H1 (cell line): ENCODE measurements at regions not wholly inside any gene's neighbourhood (a gene's known extent, or its start where the extent isn't known, plus 50 kb on each side); places are given as distances from the start of the nearest gene placed in this dataset.

Experiments used
- CTCF ChIA-PET: fragments of 300-600 bp; sonication (Branson Sonifier 250); formaldehyde crosslinking; loops from one replicate; lab custom pipeline; 2021; ENCODE audit not compliant: partially characterized antibody; lab: Charles Lee
- POLR2A ChIA-PET: fragments of 300-600 bp; sonication (Branson Sonifier 250); formaldehyde crosslinking; loops from one replicate; lab custom pipeline; 2021; ENCODE audit warnings: inconsistent platforms; ENCODE audit not compliant: partially characterized antibody; lab: Charles Lee
- DNase-seq, 2 experiments: peaks; one replicate each; pipeline versions ENCODE4 v3.0.0 to v3.0.0-alpha.2; 2010 to 2022; ENCODE audit warnings: low spot score in 2 of 2, low read depth in 1 of 2, mixed read lengths in 1 of 2
- FAIRE-seq: peaks from 2 replicates; lab custom pipeline; 2011; peaks lifted over from hg19 to GRCh38; lab: Jason Lieb, UNC
- H2AFZ ChIP-seq: 2 replicates; pipeline ENCODE4 v1.8.1; 2012; ENCODE audit warnings: low read length, inconsistent platforms
- H2AK5ac ChIP-seq: 2 replicates; pipeline ENCODE4 v1.6.1; 2013; ENCODE audit warnings: low read depth, low read length
- H2BK120ac ChIP-seq: replicated peaks from 2 replicates; pipeline ENCODE3; 2013; ENCODE audit warnings: low read depth, low read length, inconsistent platforms
- H2BK12ac ChIP-seq: 2 replicates; pipeline ENCODE4 v1.6.1; 2013; ENCODE audit warnings: low read depth, low read length
- H2BK15ac ChIP-seq: 2 replicates; pipeline ENCODE4 v1.6.1; 2013; ENCODE audit warnings: low read length
- H2BK20ac ChIP-seq: 2 replicates; pipeline ENCODE4 v1.6.1; 2013; ENCODE audit warnings: low read length
- H2BK5ac ChIP-seq: 2 replicates; pipeline ENCODE4 v1.6.1; 2013; ENCODE audit warnings: low read depth, low read length
- H3K14ac ChIP-seq: 2 replicates; pipeline ENCODE4 v1.6.1; 2013; ENCODE audit warnings: inconsistent platforms; ENCODE audit not compliant: insufficient read length
- H3K18ac ChIP-seq: 2 replicates; pipeline ENCODE4 v1.6.1; 2013; ENCODE audit warnings: low read length; ENCODE audit errors: extremely low read depth
- H3K23ac ChIP-seq: 2 replicates; pipeline ENCODE4 v1.6.1; 2013; ENCODE audit warnings: inconsistent platforms; ENCODE audit not compliant: insufficient read length
- H3K23me2 ChIP-seq: 2 replicates; pipeline ENCODE4 v1.6.1; 2013; ENCODE audit warnings: low read depth, low read length
- H3K27ac ChIP-seq: 2 replicates; pipeline ENCODE4 v1.6.1; 2011; ENCODE audit warnings: low read depth, low read length, inconsistent platforms
- H3K27me3 ChIP-seq, 4 experiments: replicated peaks in 1 of 4; 1 replicate in 1 of 4; 2 replicates in 3 of 4; pipeline versions ENCODE4 v1.6.1 to v1.8.1; 2011 to 2013; ENCODE audit warnings: low read length in 3 of 4, mild to moderate bottlenecking in 3 of 4, inconsistent platforms in 2 of 4, mixed read lengths in 2 of 4, moderate library complexity in 1 of 4; ENCODE audit not compliant: control insufficient read depth in 3 of 4, insufficient read depth in 3 of 4; ENCODE audit errors: extremely low read depth in 1 of 4
- H3K36me3 ChIP-seq, 4 experiments: 2 replicates each; pipeline versions ENCODE4 v1.6.1 to v1.8.1; 2011 to 2013; ENCODE audit warnings: mild to moderate bottlenecking in 4 of 4, low read length in 3 of 4, moderate library complexity in 2 of 4, control low read depth in 1 of 4, inconsistent platforms in 1 of 4; ENCODE audit not compliant: insufficient read depth in 4 of 4, control insufficient read depth in 2 of 4
- H3K4ac ChIP-seq: replicated peaks from 2 replicates; pipeline ENCODE3; 2013; ENCODE audit warnings: low read length, low read depth, mixed read lengths, inconsistent platforms; ENCODE audit not compliant: insufficient read length
- H3K4me1 ChIP-seq, 4 experiments: replicated peaks in 1 of 4; 1 replicate in 1 of 4; 2 replicates in 3 of 4; pipeline versions ENCODE4 v1.6.1 to v1.8.1; 2011 to 2013; ENCODE audit warnings: low read length in 3 of 4, inconsistent platforms in 2 of 4, mixed read lengths in 1 of 4; ENCODE audit not compliant: insufficient read depth in 4 of 4, control insufficient read depth in 3 of 4
- H3K4me2 ChIP-seq, 2 experiments: 2 replicates each; pipeline versions ENCODE4 v1.6.1 to v1.8.1; 2011 to 2013; ENCODE audit warnings: low read depth in 2 of 2, low read length in 2 of 2, control low read depth in 1 of 2, inconsistent platforms in 1 of 2, mild to moderate bottlenecking in 1 of 2; ENCODE audit not compliant: insufficient read depth in 1 of 2
- H3K4me3 ChIP-seq, 4 experiments: fragments of 200-600, 300-600 bp in 1 of 4; sonication (generic), shearing (Covaris generic), sonication (Bioruptor Twin) in 1 of 4; 2 replicates each; pipeline versions ENCODE4 v1.5.1 to v1.8.1; 2011 to 2016; ENCODE audit warnings: low read length in 4 of 4, low read depth in 3 of 4, control low read depth in 2 of 4, inconsistent platforms in 2 of 4, mild to moderate bottlenecking in 2 of 4, mixed read lengths in 1 of 4, moderate library complexity in 1 of 4; ENCODE audit not compliant: insufficient read depth in 2 of 4; ENCODE audit errors: extremely low read depth in 1 of 4
- H3K56ac ChIP-seq: replicated peaks from 2 replicates; pipeline ENCODE3; 2013; ENCODE audit warnings: low read depth, mild to moderate bottlenecking, mixed read lengths, low read length, inconsistent platforms; ENCODE audit not compliant: insufficient read length
- H3K79me1 ChIP-seq: 2 replicates; pipeline ENCODE4 v1.6.1; 2013; ENCODE audit warnings: low read depth, low read length, control low read depth
- H3K79me2 ChIP-seq, 2 experiments: 2 replicates each; pipeline versions ENCODE4 v1.6.1 to v1.8.1; 2012 to 2013; ENCODE audit warnings: low read length in 2 of 2, mild to moderate bottlenecking in 2 of 2, inconsistent platforms in 1 of 2; ENCODE audit not compliant: insufficient read depth in 2 of 2, control insufficient read depth in 1 of 2
- H3K9ac ChIP-seq, 4 experiments: replicated peaks in 1 of 4; 1 replicate in 1 of 4; 2 replicates in 3 of 4; pipeline versions ENCODE4 v1.6.1 to v1.8.1; 2011 to 2013; ENCODE audit warnings: low read depth in 3 of 4, low read length in 3 of 4, control low read depth in 2 of 4, mild to moderate bottlenecking in 2 of 4, moderate library complexity in 2 of 4, inconsistent platforms in 1 of 4; ENCODE audit errors: extremely low read depth in 1 of 4
- H3K9me3 ChIP-seq, 2 experiments: 2 replicates each; pipeline versions ENCODE4 v1.6.1 to v1.8.1; 2012 to 2013; ENCODE audit warnings: mild to moderate bottlenecking in 2 of 2, moderate library complexity in 2 of 2, control low read depth in 1 of 2, inconsistent platforms in 1 of 2, low read depth in 1 of 2, low read length in 1 of 2, mixed read lengths in 1 of 2; ENCODE audit not compliant: insufficient read depth in 2 of 2
- H4K20me1 ChIP-seq, 2 experiments: replicated peaks in 1 of 2; 2 replicates each; pipeline versions ENCODE3 to v1.8.1; 2011 to 2013; ENCODE audit warnings: inconsistent platforms in 2 of 2, low read length in 2 of 2, mild to moderate bottlenecking in 1 of 2; ENCODE audit not compliant: insufficient read depth in 2 of 2, control insufficient read depth in 1 of 2
- H4K5ac ChIP-seq: 2 replicates; pipeline ENCODE4 v1.6.1; 2013; ENCODE audit warnings: low read length, low read depth, mixed read lengths, inconsistent platforms; ENCODE audit not compliant: insufficient read length
- H4K8ac ChIP-seq: 2 replicates; pipeline ENCODE4 v1.8.0; 2013; ENCODE audit warnings: mild to moderate bottlenecking, moderate library complexity, low read length, inconsistent platforms; ENCODE audit not compliant: insufficient read depth; ENCODE audit errors: extremely low read depth
- H4K91ac ChIP-seq: replicated peaks from 2 replicates; pipeline ENCODE3; 2013; ENCODE audit warnings: low read length, mixed read lengths, inconsistent platforms; ENCODE audit not compliant: insufficient read length
- BACH1 ChIP-seq: IDR thresholded peaks from 2 replicates; pipeline ENCODE4 v1.6.1; 2012; ENCODE audit warnings: low read length, improper control_type of control experiment
- CBX5 ChIP-seq: fragments of 300-800, 300-1000 bp; sonication (generic); IDR thresholded peaks from 2 replicates; pipeline ENCODE4 v1.7.1; 2016; ENCODE audit warnings: antibody characterized with exemption, low read length, low read depth
- CHD2 ChIP-seq: IDR thresholded peaks from 2 replicates; pipeline ENCODE4 v1.6.1; 2012; ENCODE audit warnings: low read length, improper control_type of control experiment
- CREB1 ChIP-seq: IDR thresholded peaks from 2 replicates; pipeline ENCODE4 v1.6.1; 2012; ENCODE audit warnings: inconsistent platforms
- CTBP2 ChIP-seq: IDR thresholded peaks from 2 replicates; pipeline ENCODE4 v1.7.0; 2011; ENCODE audit warnings: borderline replicate concordance, mild to moderate bottlenecking, moderate library complexity, mixed read lengths, low read length; ENCODE audit not compliant: insufficient read depth, insufficient read length
- EGR1 ChIP-seq: IDR thresholded peaks from 2 replicates; pipeline ENCODE4 v1.6.1; 2011; ENCODE audit warnings: low read depth, low read length, borderline replicate concordance
- FOSL1 ChIP-seq: IDR thresholded peaks from 2 replicates; pipeline ENCODE4 v1.6.1; 2011; ENCODE audit warnings: mild to moderate bottlenecking, low read depth, low read length, moderate library complexity; ENCODE audit not compliant: insufficient read depth
- HDAC2 ChIP-seq, 2 experiments: fragments of 300-600 bp in 1 of 2; sonication (generic) in 1 of 2; IDR thresholded peaks; 2 replicates each; pipeline ENCODE4 v1.6.1; 2011 to 2012; ENCODE audit warnings: low read depth in 2 of 2, low read length in 2 of 2, mild to moderate bottlenecking in 2 of 2, moderate library complexity in 2 of 2, borderline replicate concordance in 1 of 2, inconsistent platforms in 1 of 2
- JUND ChIP-seq: IDR thresholded peaks from 2 replicates; pipeline ENCODE4 v1.6.1; 2011; ENCODE audit warnings: mild to moderate bottlenecking, improper control_type of control experiment, low read length
- KDM4A ChIP-seq: IDR thresholded peaks from one replicate; pipeline ENCODE4 v1.7.1; 2012; ENCODE audit warnings: low read depth, mild to moderate bottlenecking, moderate library complexity, low read length, inconsistent platforms; ENCODE audit not compliant: severe bottlenecking
- NANOG ChIP-seq: IDR thresholded peaks from 2 replicates; pipeline ENCODE4 v1.6.1; 2011; ENCODE audit warnings: low read length, low read depth, mild to moderate bottlenecking, inconsistent platforms; ENCODE audit not compliant: insufficient read depth, poor library complexity, severe bottlenecking
- POLR2A ChIP-seq, 2 experiments: IDR thresholded peaks; 1 replicate in 1 of 2; 2 replicates in 1 of 2; pipeline ENCODE4 v1.6.1; 2011; ENCODE audit warnings: low read depth in 2 of 2, low read length in 2 of 2, mild to moderate bottlenecking in 2 of 2; ENCODE audit errors: control extremely low read depth in 1 of 2
- RBBP5 ChIP-seq: IDR thresholded peaks from 2 replicates; pipeline ENCODE4 v1.7.1; 2012; ENCODE audit warnings: low read depth, mild to moderate bottlenecking, inconsistent platforms, low read length, moderate library complexity, borderline replicate concordance
- SP1 ChIP-seq: IDR thresholded peaks from 2 replicates; pipeline ENCODE4 v1.6.1; 2011; ENCODE audit warnings: low read depth, low read length
- TCF12 ChIP-seq: IDR thresholded peaks from 2 replicates; pipeline ENCODE4 v1.6.1; 2011; ENCODE audit warnings: low read depth, mild to moderate bottlenecking, low read length
- WGBS, 2 experiments: shearing (Covaris generic) in 1 of 2; methylation state at CpG; one replicate each; pipeline versions ENCODE4 v1.1.6 to v1.1.7; 2013 to 2015; ENCODE audit warnings: low lambda C conversion rate in 2 of 2, mixed read lengths in 2 of 2, inconsistent platforms in 1 of 2, low coverage in 1 of 2, missing lambda C conversion rate in 1 of 2; ENCODE audit not compliant: insufficient replicate concordance in 2 of 2, insufficient coverage in 1 of 2, insufficient read length in 1 of 2; ENCODE audit errors: extremely low coverage in 1 of 2, missing lambda C conversion rate in 1 of 2; 5-methylcytosine and 5-hydroxymethylcytosine counted together
- TF ChIP-seq, protein P1 (sequence below): IDR thresholded peaks from 2 replicates; pipeline ENCODE4 v1.6.1; 2012; ENCODE audit warnings: inconsistent platforms

GRCh38 chr5:152084476-152084875 is 159.8 kb upstream of the GLRA1 start:
- ChIA-PET POLR2A (no interaction called here), CTCF (interaction anchor here (1.4 to 1.6 kb wide), 4 partner anchors 10 to 58 kb away, joined by 3 to 8 read pairs (median 6); no protein-coding TSS in a partner anchor)
- Histone ChIP-seq H2BK5ac (no peak overlapping the region), H3K79me2 (no peaks in the 10 kb centered on the region), H2AK5ac (no peak overlapping the region), H3K14ac (no peak overlapping the region), H3K4me2 (no peak overlapping the region), H3K4me1 (no peaks in the 10 kb centered on the region), H3K36me3 (no peaks in the 10 kb centered on the region), H3K27ac (no peak overlapping the region), H3K23ac (no peak overlapping the region), H2BK12ac (no peak overlapping the region), H4K91ac (no peak overlapping the region), H3K9me3 (no peaks in the 10 kb centered on the region), H2BK120ac (no peak overlapping the region), H4K8ac (no peak overlapping the region), H3K27me3 (no peaks in the 10 kb centered on the region), H3K4me3 (no peak overlapping the region), H4K20me1 (no peaks in the 10 kb centered on the region), H3K23me2 (no peaks in the 10 kb centered on the region), H2BK15ac (no peak overlapping the region), H4K5ac (no peak overlapping the region), H2BK20ac (no peak overlapping the region), H3K9ac (no peak overlapping the region), H3K79me1 (no peaks in the 10 kb centered on the region), H2AFZ (no peak overlapping the region), H3K4ac (no peak overlapping the region), H3K56ac (no peak overlapping the region), H3K18ac (no peak overlapping the region)
- FAIRE-seq (no peak), DNase-seq (no peak)
- WGBS, 2 experiments = 100% methylated on average over 4 of the region's 4 CpGs; no CpG with 5 or more reads in 1 of the 2 experiments
- TF ChIP-seq KDM4A (no peak), SP1 (no peak), JUND (no peak), EGR1 (no peak), TCF12 (no peak), FOSL1 (no peak), CHD2 (no peak), CBX5 (no peak), CREB1 (no peak), POLR2A (IDR thresholded peaks at IDR 0.05; ENCODE audit: control extremely low read depth in 1 of 2, low read depth in 2 of 2, low read length in 2 of 2) (no peak), CTBP2 (no peak), BACH1 (no peak), HDAC2 (IDR thresholded peaks at IDR 0.05; ENCODE audit: borderline replicate concordance in 1 of 2, low read depth in 2 of 2, low read length in 2 of 2) (no peak), RBBP5 (no peak), NANOG (no peak)
- TF ChIP-seq, protein P1, sequence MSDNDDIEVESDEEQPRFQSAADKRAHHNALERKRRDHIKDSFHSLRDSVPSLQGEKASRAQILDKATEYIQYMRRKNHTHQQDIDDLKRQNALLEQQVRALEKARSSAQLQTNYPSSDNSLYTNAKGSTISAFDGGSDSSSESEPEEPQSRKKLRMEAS = no peak
